GM21526 (cell line): ENCODE measurements at regions not wholly inside any gene's neighbourhood (a gene's known extent, or its start where the extent isn't known, plus 50 kb on each side); places are given as distances from the start of the nearest gene placed in this dataset.

ENCODE experiments used
- ATAC-seq: cut with Tn5 transposase; IDR thresholded peaks from one replicate; pipeline ENCODE4 v1.9.1; 2021; ENCODE audit warnings: moderate library complexity; ENCODE audit not compliant: unreplicated experiment, low FRiP score

GRCh38 chrX:78496483-78496882 is 162.6 kb downstream of the RTL3 start:
- no peak for ATAC-seq

GRCh38 chrX:78493180-78493579 is 165.8 kb upstream of the CYSLTR1 start:
- no peak for ATAC-seq

DNA sequence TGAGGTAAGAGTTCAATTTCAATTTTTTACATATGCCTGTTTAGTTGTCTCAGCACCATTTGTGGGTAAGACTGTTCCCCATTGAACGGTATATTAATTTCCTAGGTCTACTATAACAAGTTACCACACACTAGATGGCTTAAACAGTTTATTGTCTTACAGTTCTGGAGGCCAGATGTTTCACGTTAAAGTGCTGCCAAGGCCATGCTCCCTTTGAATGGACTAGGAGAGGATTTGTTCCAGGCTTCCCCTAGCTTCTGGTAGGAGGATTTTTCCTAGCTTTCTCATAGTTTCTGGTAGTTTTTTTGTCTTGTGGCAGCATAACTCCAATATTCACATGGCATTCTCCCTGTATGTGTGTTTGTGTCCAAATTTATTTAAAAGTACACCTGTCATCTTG is 149.3 kb upstream of the CYSLTR1 start:
- ATAC-seq, result no peak

DNA sequence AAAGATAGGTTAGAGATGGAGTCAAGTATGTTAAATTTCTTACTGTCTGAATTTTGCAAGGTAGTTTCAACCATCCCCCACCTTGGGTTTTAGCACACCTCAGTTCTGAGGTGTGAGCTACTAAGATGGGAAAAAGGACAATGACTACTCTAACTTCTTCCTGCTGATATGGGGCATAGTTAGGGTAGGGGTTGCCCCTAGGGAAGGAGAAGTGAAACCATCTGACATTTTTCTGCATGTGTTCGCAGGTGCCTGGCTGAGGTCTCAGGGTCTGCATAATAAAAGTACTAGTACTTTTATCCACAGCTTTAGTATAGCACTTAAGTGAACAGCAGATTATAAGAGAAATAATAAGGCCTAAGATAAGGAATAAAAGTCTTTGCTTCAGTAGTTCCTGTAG is 129.5 kb upstream of the CYSLTR1 start:
- no peak for ATAC-seq

GRCh38 chrX:78455901-78456300 is 128.5 kb upstream of the CYSLTR1 start:
- ATAC-seq, result no peak

DNA sequence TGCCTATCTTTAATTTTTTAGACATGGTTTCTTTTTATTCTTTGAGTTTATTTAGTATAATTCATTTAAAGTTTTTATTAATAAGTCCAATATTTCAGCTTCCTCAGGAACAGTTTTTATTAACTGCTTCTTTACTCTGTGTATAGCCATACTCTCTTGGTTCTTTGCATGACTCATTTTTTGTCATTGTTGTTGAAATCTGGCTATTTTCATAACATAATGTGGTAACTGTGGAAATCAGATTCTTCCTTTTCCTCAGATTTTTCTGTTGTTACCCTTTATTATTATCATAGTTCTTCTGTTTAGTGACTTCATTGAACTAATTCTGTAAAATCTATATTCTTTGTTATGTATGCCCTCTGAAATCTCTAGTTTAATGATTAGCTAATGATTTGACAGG is 124.9 kb upstream of the CYSLTR1 start:
- no peak for ATAC-seq

DNA sequence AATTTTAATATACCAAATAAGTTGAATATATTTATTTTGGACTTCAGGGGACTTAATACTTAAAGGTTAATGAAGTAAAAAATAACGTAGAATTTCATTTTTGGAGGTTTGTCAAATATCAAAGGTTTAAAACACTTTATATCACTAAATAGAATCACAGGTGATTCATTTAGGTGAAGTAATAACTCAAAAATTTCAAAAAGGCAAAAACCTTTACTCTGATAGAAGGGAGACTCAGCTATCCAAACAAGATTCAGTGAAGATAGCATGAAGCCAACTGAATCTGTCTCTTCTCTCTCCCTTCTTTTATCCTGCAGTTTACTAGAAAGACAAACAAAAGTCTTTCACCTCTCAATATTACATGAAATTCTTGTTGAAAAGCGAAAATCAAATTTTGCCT is 110.2 kb upstream of the CYSLTR1 start:
- ATAC-seq, result no peak

GRCh38 chrX:78429172-78429571 is 101.8 kb upstream of the CYSLTR1 start:
- no peak for ATAC-seq

DNA sequence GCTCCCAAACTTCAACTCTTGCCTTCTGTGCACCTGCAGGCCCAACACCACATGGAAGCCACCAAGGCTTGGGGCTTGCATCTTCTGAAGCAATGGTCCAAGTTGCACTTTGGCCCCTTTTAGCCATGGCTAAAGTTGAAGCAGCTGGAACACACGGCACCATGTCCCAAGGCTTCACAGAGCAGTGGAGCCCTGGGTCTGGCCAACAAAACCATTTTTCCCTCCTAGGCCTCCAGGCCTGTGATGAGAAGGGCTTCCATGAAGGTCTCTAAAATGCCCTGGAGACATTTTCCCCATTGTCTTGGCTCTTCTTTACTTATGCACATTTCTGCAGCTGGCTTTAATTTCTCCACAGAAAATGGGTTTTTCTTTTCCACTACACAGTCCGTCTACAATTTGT is 61.3 kb upstream of the CYSLTR1 start:
- no peak for ATAC-seq

- ATAC-seq, result no peak
Observed at GRCh38 chrX:78387364-78387763, 60.0 kb upstream of the CYSLTR1 start.

DNA sequence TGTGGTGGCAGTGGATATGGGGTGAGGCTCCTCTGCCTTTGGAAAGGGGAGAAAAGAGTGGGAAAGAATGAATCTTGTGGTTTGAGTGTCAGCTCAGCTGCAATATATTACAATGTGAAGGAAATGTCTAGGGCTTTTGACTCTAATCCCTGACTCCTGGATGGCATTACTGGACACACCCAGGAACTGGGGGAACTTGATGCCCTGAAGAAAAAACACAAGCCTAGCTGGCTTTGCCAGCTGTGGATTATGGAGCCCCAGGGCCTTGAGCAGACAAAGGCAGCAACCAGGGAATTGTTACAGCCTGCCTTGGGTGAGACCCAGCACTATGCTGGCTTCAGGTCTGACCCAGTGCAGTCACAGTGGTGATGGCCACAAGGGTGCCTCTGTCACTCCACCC is 57.1 kb upstream of the CYSLTR1 start:
- ATAC-seq, result no peak

- ATAC-seq, result no peak
Observed at GRCh38 chrX:78383594-78383993, 56.2 kb upstream of the CYSLTR1 start.

GRCh38 chrX:78378476-78379115 is 51.2 kb upstream of the CYSLTR1 start:
- no peak for ATAC-seq
